ENCODE measurements at regions not wholly inside any gene's neighbourhood (a gene's known extent, or its start where the extent isn't known, plus 50 kb on each side); places are given as distances from the start of the nearest gene placed in this dataset.
"Not testable (repeated sequence)": the region's sequence is repeated elsewhere in the genome, so short reads cannot be mapped to it uniquely, and the experiment has no call there.

- DNase-seq, result no peak
These were observed 166.1 kb upstream of the NPSR1 start for GRCh38 chr7:34491899-34492298.

GRCh38 chr7:34493752-34494151, 164.3 kb upstream of the NPSR1 start:
- no peak for DNase-seq

DNA sequence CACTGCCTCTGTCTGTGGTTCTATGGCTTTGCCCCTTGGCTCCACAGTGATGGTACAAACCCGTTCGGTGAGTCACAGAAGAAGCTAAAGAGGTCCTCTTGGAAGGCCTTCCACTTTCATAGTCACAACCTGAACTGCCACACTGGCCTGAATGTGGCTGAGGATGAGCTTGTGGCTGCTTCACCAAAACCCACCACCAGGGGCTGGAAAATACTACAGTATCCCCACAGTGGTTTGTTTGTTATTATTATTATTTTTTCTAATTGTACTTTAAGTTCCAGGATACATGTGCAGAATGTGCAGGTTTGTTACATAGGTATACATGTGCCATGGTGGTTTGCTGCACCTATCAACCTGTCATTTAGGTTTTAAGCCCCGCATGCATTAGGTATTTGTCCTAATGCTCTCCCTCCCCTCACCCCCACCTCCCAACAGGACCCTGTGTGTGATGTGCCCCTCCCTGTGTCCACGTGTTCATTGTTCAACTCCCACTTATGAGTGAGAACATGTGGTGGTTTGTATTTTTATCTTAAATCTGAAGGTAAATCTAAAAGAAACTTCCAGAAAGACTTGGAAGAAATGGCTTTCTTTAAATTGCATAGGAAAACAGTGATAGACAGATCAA, 160.8 kb upstream of the NPSR1 start:
- DNase-seq, result no peak

- no peak for DNase-seq
These were observed 156.9 kb upstream of the NPSR1 start for GRCh38 chr7:34501156-34501555.

DNA sequence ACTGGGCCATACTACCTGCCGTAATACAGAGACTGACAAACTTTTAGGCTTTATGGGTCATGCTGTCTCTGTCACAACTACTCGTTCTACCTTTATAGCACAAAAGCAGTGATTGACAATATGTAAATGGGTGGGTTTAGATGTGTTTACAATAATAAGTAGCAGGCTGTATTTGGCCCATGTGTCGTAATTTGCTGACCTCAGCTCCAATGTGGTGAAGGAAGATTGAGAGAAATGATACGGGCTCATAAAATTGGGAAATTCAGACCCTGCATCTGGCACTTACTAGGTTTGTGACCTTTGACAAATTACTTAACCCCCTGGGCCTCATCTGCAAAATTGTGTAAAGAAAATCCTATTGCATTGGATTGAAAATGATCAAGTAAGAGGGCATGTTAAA, 150.8 kb upstream of the NPSR1 start:
- DNase-seq, result no peak

GRCh38 chr7:34523226-34523918, 134.6 kb upstream of the NPSR1 start:
- DNase-seq, result no peak

DNA sequence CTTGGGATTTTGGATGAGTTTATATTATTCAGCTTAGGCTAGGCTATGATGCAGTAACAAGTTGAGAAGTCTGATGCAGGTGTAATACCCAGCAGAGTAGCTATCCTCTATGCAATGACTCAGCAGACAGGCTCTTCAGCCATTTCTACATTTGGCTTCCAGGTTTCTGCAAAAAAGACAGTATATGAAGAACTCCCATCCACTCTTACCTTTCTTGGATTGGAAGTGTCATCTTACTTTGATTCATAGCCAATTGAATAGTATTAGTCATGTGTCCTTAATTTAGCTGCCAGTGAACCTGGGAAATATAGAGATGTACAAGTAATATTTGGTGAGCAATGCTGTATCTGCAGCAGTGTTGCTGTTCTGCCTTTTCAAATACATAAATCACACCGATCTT, 127.8 kb upstream of the NPSR1 start:
- no peak for DNase-seq

DNA sequence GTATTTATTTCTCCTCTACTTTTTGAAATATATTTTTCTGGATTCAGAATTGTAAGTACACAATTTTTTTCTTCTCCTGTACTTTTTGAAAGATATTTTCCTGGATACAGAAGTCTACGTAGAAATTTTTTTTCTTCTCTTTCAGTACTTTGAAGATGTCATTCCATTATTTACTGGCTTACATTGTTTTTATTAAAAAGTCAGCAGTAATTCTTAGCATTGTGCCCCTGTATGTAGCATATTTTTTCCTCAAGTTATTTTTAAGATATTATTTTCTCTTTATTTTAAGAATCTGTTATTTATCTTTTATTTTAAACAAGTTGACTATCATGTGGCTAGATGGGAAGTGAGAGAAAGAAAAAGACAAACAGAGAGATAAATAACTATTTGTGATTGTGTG, 119.0 kb upstream of the NPSR1 start:
- DNase-seq, result no peak

DNA sequence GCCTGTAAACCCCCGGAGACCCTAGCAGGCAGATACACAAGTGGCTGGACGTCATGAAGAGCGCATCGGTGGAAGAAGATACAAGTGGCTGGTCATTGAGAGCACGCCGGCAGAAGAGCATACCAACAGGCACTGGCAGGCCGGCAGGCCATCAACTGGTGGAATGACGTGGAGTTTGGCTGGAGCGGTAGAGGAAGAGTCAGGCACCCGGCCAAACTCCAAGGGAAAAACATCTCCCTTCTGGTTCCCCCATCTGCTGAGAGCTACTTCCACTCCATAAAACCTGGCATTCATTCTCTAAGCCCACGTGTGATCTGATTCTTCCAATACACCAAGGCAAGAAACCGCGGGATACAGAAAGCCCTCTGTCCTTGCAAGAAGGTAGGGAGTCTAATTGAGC, 113.4 kb upstream of the NPSR1 start:
- DNase-seq, result no peak

GRCh38 chr7:34550996-34551395, 107.0 kb upstream of the NPSR1 start:
- DNase-seq, result no peak

GRCh38 chr7:34552502-34552901, 105.5 kb upstream of the NPSR1 start:
- DNase-seq, result no peak

DNA sequence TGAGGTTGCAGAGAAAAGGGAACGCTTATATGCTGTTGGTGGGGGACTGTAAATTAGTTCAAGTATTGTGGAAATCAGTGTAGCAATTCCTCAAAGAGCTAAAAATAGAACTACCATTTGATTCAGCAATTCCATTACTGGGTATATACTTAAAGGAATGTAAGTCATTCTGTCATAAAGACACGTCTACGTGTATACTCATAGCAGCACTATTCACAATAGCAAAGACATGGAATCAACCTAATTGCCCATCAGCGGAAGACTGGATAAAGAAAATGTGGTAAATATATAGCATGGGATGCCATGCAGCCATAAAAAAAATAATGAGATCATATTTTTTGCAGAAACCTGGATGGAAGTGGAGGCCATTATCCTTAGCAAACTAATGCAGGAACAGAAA, 100.0 kb upstream of the NPSR1 start:
- no peak for DNase-seq

GRCh38 chr7:34564091-34564490, 93.9 kb upstream of the NPSR1 start:
- DNase-seq, result no peak

- no peak for DNase-seq
These were observed 90.1 kb upstream of the NPSR1 start for GRCh38 chr7:34567906-34568305.

GRCh38 chr7:34569975-34570699, 87.9 kb upstream of the NPSR1 start:
- DNase-seq, result no peak

GRCh38 chr7:34575006-34575405, 83.0 kb upstream of the NPSR1 start:
- no peak for DNase-seq

DNA sequence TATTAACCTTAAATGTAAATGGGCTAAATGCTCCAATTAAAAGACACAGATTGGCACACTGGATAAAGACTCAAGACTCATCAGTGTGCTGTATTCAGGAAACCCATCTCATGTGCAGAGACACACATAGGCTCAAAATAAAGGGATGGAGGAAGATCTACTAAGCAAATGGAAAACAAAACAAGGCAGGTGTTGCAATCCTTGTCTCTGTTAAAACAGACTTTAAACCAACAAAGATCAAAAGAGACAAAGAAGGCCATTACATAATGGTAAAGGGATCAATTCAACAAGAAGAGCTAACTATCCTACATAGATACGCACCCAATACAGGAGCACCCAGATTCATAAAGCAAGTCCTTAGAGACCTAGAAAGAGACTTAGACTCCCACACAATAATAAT, 80.1 kb upstream of the NPSR1 start:
- DNase-seq, result not testable (repeated sequence)

GRCh38 chr7:34581698-34582097, 76.3 kb upstream of the NPSR1 start:
- not testable (repeated sequence) for DNase-seq

- no peak for DNase-seq
These were observed 73.5 kb upstream of the NPSR1 start for GRCh38 chr7:34584526-34584925.

- no peak for DNase-seq
These were observed 61.1 kb upstream of the NPSR1 start for GRCh38 chr7:34596887-34597286.

GRCh38 chr7:34603711-34604444, 54.1 kb upstream of the NPSR1 start:
- no peak for DNase-seq
